Brain pericyte (primary cell): ENCODE measurements at regions not wholly inside any gene's neighbourhood (a gene's known extent, or its start where the extent isn't known, plus 50 kb on each side); places are given as distances from the start of the nearest gene placed in this dataset.
"Not testable (repeated sequence)": the region's sequence is repeated elsewhere in the genome, so short reads cannot be mapped to it uniquely, and the experiment has no call there.

Experiments used
- DNase-seq: peaks from one replicate; pipeline ENCODE4 v3.0.0-alpha.2; 2012; ENCODE audit warnings: low read depth, low spot score

- DNase-seq: no peak
These were observed 371.5 kb downstream of the PRELID2 start for GRCh38 chr5:145463634-145464033.

DNA sequence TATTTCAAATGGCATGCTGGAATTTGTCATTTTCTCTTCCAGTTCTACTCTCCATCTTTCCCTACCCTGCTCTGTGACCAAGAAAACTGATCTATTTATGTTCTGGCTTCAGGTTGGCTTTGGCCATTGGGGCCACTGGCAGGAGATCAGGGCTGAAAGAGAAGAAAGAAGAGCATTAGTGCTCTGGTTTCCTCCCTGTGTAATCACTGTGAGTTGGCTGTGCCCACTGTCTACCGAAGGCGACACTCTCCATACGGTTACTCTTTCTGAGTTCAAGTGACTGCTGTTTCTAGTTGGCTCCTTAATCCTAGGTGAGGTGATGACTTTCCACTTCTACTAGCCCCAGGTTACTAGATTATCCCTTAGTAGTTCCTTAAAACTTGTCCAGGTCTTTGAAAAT, 372.6 kb downstream of the PRELID2 start:
- no peak for DNase-seq

DNA sequence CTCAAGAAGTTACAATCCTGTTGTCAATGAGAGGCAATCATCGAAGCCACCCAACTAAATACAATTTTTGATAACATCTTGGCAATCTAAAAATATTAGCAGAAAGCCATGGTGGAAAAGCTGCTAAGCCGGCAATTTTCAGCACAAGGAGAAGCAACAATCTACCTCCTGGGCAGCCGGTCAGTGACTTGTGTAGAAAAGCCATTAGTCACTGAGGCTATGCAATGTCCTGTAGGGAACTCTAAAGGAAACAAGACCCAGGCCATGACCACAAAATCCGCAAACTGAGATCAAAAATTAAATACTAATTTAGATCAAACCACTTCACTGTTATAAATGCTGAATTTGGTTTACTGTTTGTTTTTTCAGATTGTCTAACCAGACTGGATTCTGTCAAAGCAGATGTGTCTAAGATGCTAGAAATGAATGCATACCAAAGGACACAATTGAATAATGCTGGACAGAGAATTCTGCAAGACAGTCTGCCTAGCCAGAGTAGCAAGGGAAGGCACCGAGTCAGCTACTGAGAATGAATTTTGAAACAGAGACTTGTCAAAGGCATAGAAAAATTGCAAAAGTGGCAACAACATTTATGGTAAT, 384.8 kb downstream of the PRELID2 start:
- no peak for DNase-seq

DNA sequence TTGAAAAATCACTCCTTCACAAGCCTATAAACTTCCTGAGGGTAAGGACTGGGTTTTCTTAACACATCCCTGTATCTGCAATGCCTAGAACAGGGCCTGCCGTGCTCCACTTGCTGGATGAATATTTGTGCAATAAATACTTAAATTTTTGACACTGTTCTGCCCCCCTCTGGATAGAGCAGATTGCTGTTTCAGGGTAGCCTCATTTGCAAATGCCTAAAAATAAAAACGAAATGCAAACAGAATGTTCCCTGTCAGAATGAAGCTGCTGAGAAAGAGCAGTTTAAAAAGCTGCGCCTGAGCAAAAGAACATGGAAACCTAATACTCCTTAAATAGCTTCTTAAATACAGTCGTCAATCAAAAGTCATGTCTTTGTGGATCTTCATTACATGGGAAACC, 385.3 kb downstream of the PRELID2 start:
- DNase-seq: no peak

DNA sequence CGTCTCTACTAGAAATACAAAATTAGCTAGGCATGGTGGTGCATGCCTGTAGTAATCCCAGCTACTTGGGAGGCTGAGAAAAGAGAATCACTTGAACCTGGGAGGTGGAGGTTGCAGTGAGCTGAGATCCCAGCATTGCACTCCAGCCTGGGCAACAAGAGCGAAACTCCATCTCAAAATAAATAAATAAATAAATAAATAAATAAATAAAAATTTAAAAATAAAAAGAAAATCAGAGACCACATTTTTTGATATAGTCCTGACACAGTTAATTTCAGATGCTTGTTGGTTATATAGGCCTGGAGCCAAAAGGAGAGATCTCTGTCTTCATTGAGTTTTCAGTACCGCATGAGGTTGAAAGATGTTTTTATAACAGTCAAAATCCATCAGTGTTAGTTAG, 388.3 kb downstream of the PRELID2 start:
- not testable (repeated sequence) for DNase-seq

DNA sequence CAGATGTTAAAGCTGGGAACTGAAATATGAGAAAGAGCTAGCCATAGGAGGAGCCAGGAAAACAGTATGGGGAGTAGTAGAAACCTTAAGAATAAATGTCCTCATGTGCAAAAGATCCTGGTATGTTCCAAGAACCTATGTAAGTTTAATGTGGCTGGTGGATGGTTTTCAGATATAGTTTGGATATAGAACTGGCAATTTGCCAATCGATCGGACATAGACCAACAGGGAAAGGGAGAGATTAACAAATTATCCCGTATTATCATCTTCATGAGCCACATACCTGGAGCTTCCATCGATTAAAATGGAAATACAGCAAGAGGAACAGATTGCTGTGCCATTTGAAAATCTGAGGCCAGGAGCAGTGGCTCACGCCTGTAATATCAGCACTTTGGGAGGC, 388.7 kb downstream of the PRELID2 start:
- no peak for DNase-seq

- DNase-seq: no peak
These were observed 390.1 kb downstream of the PRELID2 start for GRCh38 chr5:145445027-145445426.

DNA sequence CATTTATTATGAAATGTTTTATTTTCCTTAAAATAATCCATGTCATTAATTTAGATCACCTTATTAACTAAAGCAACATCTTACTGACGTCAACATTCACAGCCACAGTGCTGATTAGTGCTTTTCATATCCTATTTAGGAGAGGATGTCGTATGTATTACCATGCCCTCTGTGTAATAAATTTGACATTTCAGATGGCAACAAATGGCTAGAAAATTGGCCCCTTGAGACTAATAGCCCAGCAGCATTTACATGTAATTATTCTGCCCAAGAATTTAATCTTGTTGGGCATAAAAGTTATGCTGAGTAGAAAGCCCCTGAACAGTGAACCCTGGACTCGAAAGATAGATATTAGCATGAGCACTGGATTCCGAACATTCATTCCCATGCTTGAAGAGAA, 391.2 kb downstream of the PRELID2 start:
- DNase-seq: no peak

DNA sequence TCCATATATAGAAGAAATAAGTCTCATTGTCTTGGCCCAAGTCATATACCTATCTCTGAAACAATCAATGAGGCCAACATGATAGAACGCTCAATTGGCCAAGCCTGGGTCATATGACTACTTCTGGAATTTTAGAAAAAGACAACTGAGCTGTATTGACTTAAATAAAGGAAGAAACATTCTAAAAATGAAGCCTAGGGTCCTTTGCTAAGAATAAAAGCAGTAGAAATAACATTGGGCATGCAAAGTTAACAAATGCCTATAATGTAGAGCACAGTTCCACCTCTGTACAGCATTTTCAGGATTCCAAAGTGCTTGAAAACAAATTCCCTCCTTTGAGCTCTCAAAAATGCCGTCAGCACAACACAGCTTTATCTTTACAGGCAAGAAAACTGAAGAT, 391.8 kb downstream of the PRELID2 start:
- no peak for DNase-seq

DNA sequence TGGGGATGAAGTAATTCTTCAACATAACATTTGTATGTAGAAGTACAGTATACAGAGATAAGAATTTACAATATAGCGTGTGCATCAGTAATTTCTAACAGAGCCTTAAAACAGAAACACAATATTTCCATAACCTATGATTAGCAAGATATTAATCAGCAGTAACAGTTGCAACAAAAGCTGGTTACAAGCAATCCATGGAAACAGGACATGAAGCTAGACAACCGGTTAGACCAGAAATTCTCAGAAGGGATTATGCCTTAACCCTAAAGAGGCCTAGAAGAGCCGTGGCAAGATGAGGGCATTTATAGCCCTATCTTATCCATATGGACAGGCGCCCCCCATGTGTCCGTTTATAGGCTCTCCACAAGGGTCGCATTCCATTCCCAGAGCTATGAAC, 392.5 kb downstream of the PRELID2 start:
- not testable (repeated sequence) for DNase-seq

DNA sequence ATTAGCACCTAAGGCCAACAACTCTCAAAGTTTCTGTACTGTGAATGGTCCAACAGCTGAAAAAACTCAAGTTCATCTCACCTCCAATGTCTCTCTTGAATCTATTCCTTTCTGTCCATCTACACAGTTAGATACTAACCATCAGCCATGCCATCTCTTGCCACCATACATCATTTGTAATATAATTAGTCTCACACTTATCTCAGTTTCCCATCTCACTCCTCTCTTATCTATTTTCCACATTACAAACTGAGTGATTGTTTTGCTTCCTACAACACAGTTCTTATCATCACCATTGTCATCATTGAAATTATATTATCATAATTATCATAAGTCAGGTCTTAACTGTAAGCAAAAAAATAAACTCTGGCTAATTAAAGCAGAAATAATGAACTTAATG, 393.9 kb downstream of the PRELID2 start:
- DNase-seq: no peak

- DNase-seq: no peak
These were observed 397.5 kb downstream of the PRELID2 start for GRCh38 chr5:145437627-145438026.

GRCh38 chr5:145433077-145433476, 402.1 kb downstream of the PRELID2 start:
- no peak for DNase-seq

DNA sequence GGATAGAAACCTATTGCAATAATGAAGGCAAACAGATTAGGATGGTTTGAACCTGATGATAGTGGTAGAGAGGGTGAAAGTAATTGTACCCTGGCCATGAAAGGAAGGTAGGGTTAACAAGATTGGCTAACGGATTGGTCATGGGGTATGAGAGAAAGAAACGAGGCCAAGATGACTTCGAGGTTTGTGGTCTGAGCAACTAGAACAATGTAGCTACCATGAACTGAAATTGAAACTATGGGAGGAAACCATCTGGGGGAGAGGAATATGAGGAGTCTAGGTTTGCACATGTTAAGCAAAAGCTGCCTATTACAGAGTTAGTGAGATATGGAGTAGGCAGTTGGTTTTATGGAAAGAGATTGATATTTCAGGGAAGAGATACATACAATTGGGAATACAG, 406.0 kb downstream of the PRELID2 start:
- DNase-seq: no peak

GRCh38 chr5:145408048-145408341, 427.1 kb downstream of the PRELID2 start:
- no peak for DNase-seq

DNA sequence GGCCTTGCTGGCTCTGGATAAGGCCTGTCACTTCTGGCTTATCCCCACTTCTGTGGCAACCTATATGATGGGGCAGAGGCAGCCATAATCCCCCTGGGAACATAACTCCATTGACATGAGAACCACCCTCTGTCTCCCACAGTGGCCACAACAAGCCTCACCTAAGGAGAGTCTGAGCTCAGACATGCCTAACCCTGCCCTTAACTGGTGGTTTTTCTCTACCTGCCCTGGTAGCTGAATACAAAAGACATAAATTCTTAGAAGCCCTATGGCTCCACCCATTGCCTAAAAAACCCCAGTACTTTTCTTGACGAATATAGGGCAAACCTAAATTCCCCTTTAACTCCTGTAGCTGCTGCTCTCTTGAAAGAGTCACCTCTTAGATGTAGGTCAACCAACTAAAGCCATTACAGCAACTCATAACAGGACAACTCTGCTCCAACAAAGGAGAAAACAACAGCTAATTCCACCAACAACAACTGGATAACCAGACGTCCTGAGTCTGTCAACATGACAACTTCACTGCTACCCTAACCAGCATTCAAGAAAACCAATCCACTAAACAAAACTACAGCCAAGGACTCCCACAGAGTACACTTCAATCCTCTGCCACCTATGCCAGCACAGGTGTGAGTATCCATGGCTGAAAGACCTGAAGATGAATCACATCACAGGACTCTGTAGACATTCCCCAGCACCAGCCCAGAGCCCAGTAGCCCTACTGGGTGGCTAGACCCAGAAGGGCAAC, 427.7 kb downstream of the PRELID2 start:
- no peak for DNase-seq

GRCh38 chr5:145403992-145404391, 431.1 kb downstream of the PRELID2 start:
- DNase-seq: no peak

DNA sequence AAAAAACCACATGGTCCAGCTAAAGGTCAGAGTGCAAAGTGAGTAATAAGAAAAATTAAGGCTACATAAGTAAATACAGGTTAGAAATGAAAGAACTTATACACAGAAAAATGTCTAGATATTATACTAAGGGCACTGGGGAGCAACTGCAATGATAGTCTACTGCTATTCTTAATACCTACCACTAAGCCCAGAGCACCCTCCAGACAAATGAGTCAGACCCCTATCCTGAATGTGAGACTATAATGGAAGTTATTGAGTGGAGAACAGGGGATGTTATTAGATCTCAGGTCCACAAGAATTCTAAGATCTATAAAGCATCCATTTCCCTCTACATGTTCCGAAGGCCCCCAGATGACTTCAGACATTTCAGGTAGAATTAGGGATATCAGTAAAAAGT, 438.3 kb downstream of the PRELID2 start:
- DNase-seq: no peak

DNA sequence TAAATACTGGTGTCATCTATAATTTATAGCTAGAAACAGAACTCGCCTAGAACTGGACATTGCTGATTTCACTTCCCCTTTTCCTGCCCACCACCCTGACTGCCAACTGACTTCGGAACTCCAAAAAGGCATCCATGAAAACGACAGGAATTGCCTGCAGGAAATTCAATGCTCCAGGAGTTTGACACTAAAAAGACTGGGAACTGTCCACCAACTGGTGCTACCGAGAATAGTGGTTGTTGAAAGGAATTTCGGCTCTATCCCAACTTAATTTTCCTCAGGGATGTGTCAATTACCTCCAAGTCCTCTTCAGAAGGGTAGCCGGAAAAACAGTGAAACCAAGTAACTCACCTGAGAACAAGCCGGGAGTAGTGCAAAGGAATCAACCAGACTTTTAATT, 440.0 kb downstream of the PRELID2 start:
- DNase-seq: not testable (repeated sequence)

GRCh38 chr5:145393426-145393825, 441.7 kb downstream of the PRELID2 start:
- DNase-seq: no peak

- DNase-seq: no peak
These were observed 446.1 kb downstream of the PRELID2 start for GRCh38 chr5:145389047-145389446.

- no peak for DNase-seq
These were observed 449.9 kb downstream of the PRELID2 start for GRCh38 chr5:145385276-145385675.

DNA sequence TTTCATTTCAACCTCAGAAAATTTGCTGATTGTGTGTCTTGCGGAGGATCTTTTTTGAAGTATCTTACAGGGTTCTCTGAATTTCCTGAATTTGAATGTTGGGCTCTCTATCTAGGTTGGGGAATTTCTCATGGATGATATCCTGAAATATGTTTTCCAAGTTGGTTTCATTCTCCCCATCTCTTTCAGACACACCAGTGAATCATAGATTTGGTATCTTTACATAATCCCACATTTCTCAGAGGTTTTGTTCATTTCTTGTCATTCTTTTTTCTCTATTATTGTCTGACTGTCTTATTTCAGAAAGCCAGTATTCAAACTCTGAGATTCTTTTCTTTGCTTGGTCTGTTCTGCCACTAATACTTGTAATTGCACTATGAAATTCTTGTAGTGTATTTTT, 456.9 kb downstream of the PRELID2 start:
- DNase-seq: no peak

GRCh38 chr5:145375521-145375920, 459.6 kb downstream of the PRELID2 start:
- no peak for DNase-seq
